IMR-90 (cell line): ENCODE measurements at regions not wholly inside any gene's neighbourhood (a gene's known extent, or its start where the extent isn't known, plus 50 kb on each side); places are given as distances from the start of the nearest gene placed in this dataset.

ENCODE experiments used
- ATAC-seq: fragments of 200-7000 bp; cut with Tn5 transposase; 2 replicates; pipeline ENCODE4 v1.9.1; 2020; ENCODE audit warnings: low read depth, mild to moderate bottlenecking, moderate library complexity
- BruUV-seq: library from RNA; stranded (reverse); fragments of 400-500 nt; replicated peaks from 2 replicates; lab custom pipeline; 2021; lab: Mats Ljungman, UMichigan
- CTCF ChIA-PET: fragments of 300-600 bp; formaldehyde crosslinking; extraction: SDS; loops from one replicate; lab custom pipeline; 2021; ENCODE audit warnings: antibody characterized with exemption; lab: Yijun Ruan, JAX
- POLR2A ChIA-PET: fragments of 300-600 bp; sonication (Branson Sonifier 250); formaldehyde crosslinking; loops from one replicate; lab custom pipeline; 2022; ENCODE audit warnings: antibody characterized with exemption; ENCODE audit not compliant: unreplicated experiment; lab: Charles Lee
- DNase-seq: peaks from one replicate; pipeline ENCODE4 v3.0.0; 2013
- H2AFZ ChIP-seq: replicated peaks from 2 replicates; pipeline ENCODE3; 2013; ENCODE audit warnings: low read length, mild to moderate bottlenecking; ENCODE audit not compliant: poor library complexity
- H2AK5ac ChIP-seq: 2 replicates; pipeline ENCODE4 v1.6.1; 2013; ENCODE audit warnings: low read depth, low read length, inconsistent platforms
- H2AK9ac ChIP-seq: replicated peaks from 2 replicates; pipeline ENCODE3; 2013; ENCODE audit warnings: mild to moderate bottlenecking, low read depth, low read length, moderate library complexity; ENCODE audit not compliant: poor library complexity
- H2BK120ac ChIP-seq: 2 replicates; pipeline ENCODE4 v1.6.1; 2013; ENCODE audit warnings: low read depth, low read length, inconsistent platforms
- H2BK15ac ChIP-seq: 3 replicates; pipeline ENCODE4 v1.6.1; 2013; ENCODE audit warnings: low read depth, low read length, inconsistent platforms
- H2BK20ac ChIP-seq: 2 replicates; pipeline ENCODE4 v1.6.1; 2013; ENCODE audit warnings: low read depth, mild to moderate bottlenecking, inconsistent platforms, low read length, moderate library complexity
- H2BK5ac ChIP-seq: 2 replicates; pipeline ENCODE4 v1.6.1; 2013; ENCODE audit warnings: mild to moderate bottlenecking, low read depth, low read length, inconsistent platforms; ENCODE audit not compliant: poor library complexity, severe bottlenecking
- H3K14ac ChIP-seq: replicated peaks from 2 replicates; pipeline ENCODE4 v1.6.1; 2013; ENCODE audit warnings: low read depth, low read length, inconsistent platforms
- H3K18ac ChIP-seq: 2 replicates; pipeline ENCODE4 v1.6.1; 2013; ENCODE audit warnings: low read depth, low read length, control low read depth
- H3K23ac ChIP-seq: 2 replicates; pipeline ENCODE4 v1.6.1; 2013; ENCODE audit warnings: low read depth, low read length, inconsistent platforms
- H3K27ac ChIP-seq: 2 replicates; pipeline ENCODE4 v1.5.1; 2013; ENCODE audit warnings: mild to moderate bottlenecking, control low read depth, low read length; ENCODE audit not compliant: insufficient read depth
- H3K27me3 ChIP-seq: 2 replicates; pipeline ENCODE4 v1.6.1; 2013; ENCODE audit warnings: low read length; ENCODE audit not compliant: control insufficient read depth, insufficient read depth
- H3K36me3 ChIP-seq: 2 replicates; pipeline ENCODE4 v1.6.1; 2013; ENCODE audit warnings: low read length, mixed read lengths; ENCODE audit not compliant: control insufficient read depth, insufficient read depth
- H3K4ac ChIP-seq: 2 replicates; pipeline ENCODE4 v1.6.1; 2013; ENCODE audit warnings: low read depth, low read length, inconsistent platforms
- H3K4me1 ChIP-seq: 2 replicates; pipeline ENCODE4 v1.6.1; 2013; ENCODE audit warnings: low read length, mixed read lengths; ENCODE audit not compliant: control insufficient read depth, insufficient read depth
- H3K4me2 ChIP-seq: 2 replicates; pipeline ENCODE4 v1.6.1; 2013; ENCODE audit warnings: low read depth, mild to moderate bottlenecking, control low read depth, low read length, moderate library complexity
- H3K4me3 ChIP-seq: 2 replicates; pipeline ENCODE4 v1.5.1; 2013; ENCODE audit warnings: low read depth, mild to moderate bottlenecking, control low read depth, low read length, moderate library complexity; ENCODE audit not compliant: insufficient read depth
- H3K56ac ChIP-seq: 2 replicates; pipeline ENCODE4 v1.6.1; 2013; ENCODE audit warnings: low read length, inconsistent platforms; ENCODE audit not compliant: insufficient read depth; ENCODE audit errors: extremely low read depth
- H3K79me1 ChIP-seq, 2 experiments: 2 replicates each; pipeline ENCODE4 v1.6.1; 2013; ENCODE audit warnings: low read length in 2 of 2, inconsistent platforms in 1 of 2, low read depth in 1 of 2
- H3K9ac ChIP-seq: 2 replicates; pipeline ENCODE4 v1.6.1; 2013; ENCODE audit warnings: low read depth, low read length, control low read depth
- H3K9me1 ChIP-seq: 2 replicates; pipeline ENCODE4 v1.6.1; 2013; ENCODE audit warnings: low read length, inconsistent platforms; ENCODE audit not compliant: insufficient read depth
- H3K9me3 ChIP-seq: 2 replicates; pipeline ENCODE4 v1.6.1; 2013; ENCODE audit warnings: low read length; ENCODE audit not compliant: control insufficient read depth, insufficient read depth
- H4K20me1 ChIP-seq: 2 replicates; pipeline ENCODE4 v1.6.1; 2013; ENCODE audit warnings: low read length, inconsistent platforms; ENCODE audit not compliant: insufficient read depth
- H4K5ac ChIP-seq: 2 replicates; pipeline ENCODE4 v1.6.1; 2013; ENCODE audit warnings: mild to moderate bottlenecking, low read depth, low read length, control low read depth
- H4K8ac ChIP-seq, 2 experiments: 2 replicates each; pipeline ENCODE4 v1.6.1; 2013; ENCODE audit warnings: low read depth in 2 of 2, low read length in 2 of 2, control low read depth in 1 of 2, inconsistent platforms in 1 of 2
- H4K91ac ChIP-seq: 2 replicates; pipeline ENCODE4 v1.6.1; 2013; ENCODE audit warnings: low read depth, low read length, inconsistent platforms; ENCODE audit not compliant: insufficient read depth
- FOS ChIP-seq: fragments of 150-350 bp; IDR thresholded peaks from 2 replicates; pipeline ENCODE4 v1.6.1; 2016; ENCODE audit warnings: low read depth, low read length
- MAZ ChIP-seq: IDR thresholded peaks from 2 replicates; pipeline ENCODE4 v1.6.1; 2012; ENCODE audit warnings: low read depth, mild to moderate bottlenecking, low read length, improper control_type of control experiment, moderate library complexity, borderline replicate concordance
- NFE2L2 ChIP-seq: fragments of 150-350 bp; IDR thresholded peaks from 2 replicates; pipeline ENCODE4 v1.6.1; 2016; ENCODE audit warnings: low read depth, mild to moderate bottlenecking, low read length
- WGBS, 2 experiments: methylation state at CpG; one replicate each; pipeline versions ENCODE4 v1.1.5 to v1.1.7; 2013; ENCODE audit warnings: missing lambda C conversion rate in 2 of 2; ENCODE audit not compliant: insufficient read length in 1 of 2; ENCODE audit errors: extremely low coverage in 2 of 2; 5-methylcytosine and 5-hydroxymethylcytosine counted together
- dilution Hi-C: fragments of 300-500 bp; cut with HindIII; formaldehyde crosslinking; loops from one replicate; pipeline ENCODE4 v1.14.3; 2018; ENCODE audit warnings: low sequenced_read_pairs; ENCODE audit not compliant: unreplicated experiment
- in situ Hi-C: fragments of 300-500 bp; cut with MboI; formaldehyde crosslinking; loops from 3 replicates; pipeline ENCODE4 v1.14.3; 2019; ENCODE audit warnings: low sequenced_read_pairs, inconsistent platforms, mixed read lengths
- intact Hi-C: fragments of 100-400 bp; cut with micrococcal nuclease; formaldehyde crosslinking; loops from 2 replicates; pipeline ENCODE4 v1.10.0; 2022
- TF ChIP-seq, protein P1 (sequence below): fragments of 150-350 bp; IDR thresholded peaks from 2 replicates; pipeline ENCODE4 v1.6.1; 2016; ENCODE audit warnings: low read depth, mild to moderate bottlenecking, low read length, moderate library complexity, borderline replicate concordance

GRCh38 chr3:181311186-181311585 is 321.6 kb upstream of the DNAJC19 start:
- Histone ChIP-seq H3K4me2 (no peak overlapping the region), H2AFZ (no peak overlapping the region), H3K56ac (no peak overlapping the region), H4K8ac (no peak overlapping the region), H4K91ac (no peak overlapping the region), H4K5ac (no peak overlapping the region), H3K14ac (no peak overlapping the region), H2AK9ac (no peak overlapping the region), H3K9me3 (peaks cover 2% of the 10 kb centered on the region; the same call in 1 of the 2 replicates), H3K4me1 (no peaks in the 10 kb centered on the region), H3K18ac (no peak overlapping the region), H3K36me3 (no peaks in the 10 kb centered on the region), H3K23ac (no peak overlapping the region), H2BK15ac (no peak overlapping the region), H3K4ac (no peak overlapping the region), H3K9ac (no peak overlapping the region), H3K4me3 (no peak overlapping the region), H2AK5ac (no peak overlapping the region), H2BK5ac (no peak overlapping the region), H3K79me1 (no peaks in the 10 kb centered on the region), H3K27me3 (no peaks in the 10 kb centered on the region), H2BK20ac (no peak overlapping the region), H3K27ac (no peak overlapping the region), H4K20me1 (no peaks in the 10 kb centered on the region), H2BK120ac (no peak overlapping the region), H3K9me1 (no peaks in the 10 kb centered on the region)
- dilution Hi-C loops (no loop called here), in situ Hi-C loops (no loop called here), intact Hi-C loops (no loop called here)
- no TSS peak for BruUV-seq
- DNase-seq (no peak), ATAC-seq (no peak)
- no peak for TF ChIP-seq FOS
- TF ChIP-seq MAZ: no peak
- no peak for TF ChIP-seq NFE2L2
- TF ChIP-seq, protein P1, sequence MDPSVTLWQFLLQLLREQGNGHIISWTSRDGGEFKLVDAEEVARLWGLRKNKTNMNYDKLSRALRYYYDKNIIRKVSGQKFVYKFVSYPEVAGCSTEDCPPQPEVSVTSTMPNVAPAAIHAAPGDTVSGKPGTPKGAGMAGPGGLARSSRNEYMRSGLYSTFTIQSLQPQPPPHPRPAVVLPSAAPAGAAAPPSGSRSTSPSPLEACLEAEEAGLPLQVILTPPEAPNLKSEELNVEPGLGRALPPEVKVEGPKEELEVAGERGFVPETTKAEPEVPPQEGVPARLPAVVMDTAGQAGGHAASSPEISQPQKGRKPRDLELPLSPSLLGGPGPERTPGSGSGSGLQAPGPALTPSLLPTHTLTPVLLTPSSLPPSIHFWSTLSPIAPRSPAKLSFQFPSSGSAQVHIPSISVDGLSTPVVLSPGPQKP: no peak
- POLR2A ChIA-PET: no interaction called here
- CTCF ChIA-PET: no interaction called here
- WGBS, 2 experiments: 0% methylated on average over 1 of the region's 6 CpGs; no CpG with 5 or more reads in 1 of the 2 experiments
